Kidney tubule cell (primary cell): ENCODE measurements at regions not wholly inside any gene's neighbourhood (a gene's known extent, or its start where the extent isn't known, plus 50 kb on each side); places are given as distances from the start of the nearest gene placed in this dataset.
"Not testable (repeated sequence)": the region's sequence is repeated elsewhere in the genome, so short reads cannot be mapped to it uniquely, and the experiment has no call there.

Experiments
- DNase-seq: peaks from one replicate; pipeline ENCODE4 v3.0.0-alpha.2; 2018; ENCODE audit warnings: low spot score

- DNase-seq = no peak
These were observed 212.5 kb downstream of the TANC2 start for GRCh38 chr17:63178530-63178929.

- DNase-seq = no peak
These were observed 215.8 kb downstream of the TANC2 start for GRCh38 chr17:63181856-63182255.

- no peak for DNase-seq
These were observed 219.4 kb downstream of the TANC2 start for GRCh38 chr17:63185420-63185819.

GRCh38 chr17:63189082-63189481 lies 223.0 kb downstream of the TANC2 start:
- DNase-seq = peak; percentile 35

- no peak for DNase-seq
These were observed 223.9 kb downstream of the TANC2 start for GRCh38 chr17:63189930-63190329.

GRCh38 chr17:63190821-63191370 lies 224.9 kb downstream of the TANC2 start:
- no peak for DNase-seq

- DNase-seq = no peak
These were observed 225.6 kb downstream of the TANC2 start for GRCh38 chr17:63191610-63192009.

- DNase-seq = peak; percentile 48
These were observed 227.8 kb downstream of the TANC2 start for GRCh38 chr17:63193827-63194226.

GRCh38 chr17:63196772-63197335 lies 230.8 kb downstream of the TANC2 start:
- DNase-seq = no peak

- DNase-seq = no peak
These were observed 237.6 kb downstream of the TANC2 start for GRCh38 chr17:63203652-63204051.

GRCh38 chr17:63221939-63222338 lies 224.2 kb downstream of the CYB561 start:
- no peak for DNase-seq

GRCh38 chr17:63222655-63223054 lies 223.5 kb downstream of the CYB561 start:
- peak; percentile 6 for DNase-seq

- no peak for DNase-seq
These were observed 222.7 kb downstream of the CYB561 start for GRCh38 chr17:63223212-63223911.

GRCh38 chr17:63224644-63225043 lies 221.5 kb downstream of the CYB561 start:
- no peak for DNase-seq

GRCh38 chr17:63226720-63227119 lies 219.4 kb downstream of the CYB561 start:
- DNase-seq = not testable (repeated sequence)

- DNase-seq = not testable (repeated sequence)
These were observed 215.0 kb downstream of the CYB561 start for GRCh38 chr17:63231015-63231620.

- DNase-seq = no peak
These were observed 213.4 kb downstream of the CYB561 start for GRCh38 chr17:63232565-63233310.

- no peak for DNase-seq
These were observed 206.0 kb downstream of the CYB561 start for GRCh38 chr17:63240106-63240505.

GRCh38 chr17:63246344-63246743 lies 199.8 kb downstream of the CYB561 start:
- DNase-seq = no peak

GRCh38 chr17:63247706-63248105 lies 198.4 kb downstream of the CYB561 start:
- no peak for DNase-seq

- DNase-seq = no peak
These were observed 196.7 kb downstream of the CYB561 start for GRCh38 chr17:63249256-63250004.

- DNase-seq = no peak
These were observed 195.3 kb downstream of the CYB561 start for GRCh38 chr17:63250830-63251229.
